ENCODE measurements at regions not wholly inside any gene's neighbourhood (a gene's known extent, or its start where the extent isn't known, plus 50 kb on each side); places are given as distances from the start of the nearest gene placed in this dataset.

DNA sequence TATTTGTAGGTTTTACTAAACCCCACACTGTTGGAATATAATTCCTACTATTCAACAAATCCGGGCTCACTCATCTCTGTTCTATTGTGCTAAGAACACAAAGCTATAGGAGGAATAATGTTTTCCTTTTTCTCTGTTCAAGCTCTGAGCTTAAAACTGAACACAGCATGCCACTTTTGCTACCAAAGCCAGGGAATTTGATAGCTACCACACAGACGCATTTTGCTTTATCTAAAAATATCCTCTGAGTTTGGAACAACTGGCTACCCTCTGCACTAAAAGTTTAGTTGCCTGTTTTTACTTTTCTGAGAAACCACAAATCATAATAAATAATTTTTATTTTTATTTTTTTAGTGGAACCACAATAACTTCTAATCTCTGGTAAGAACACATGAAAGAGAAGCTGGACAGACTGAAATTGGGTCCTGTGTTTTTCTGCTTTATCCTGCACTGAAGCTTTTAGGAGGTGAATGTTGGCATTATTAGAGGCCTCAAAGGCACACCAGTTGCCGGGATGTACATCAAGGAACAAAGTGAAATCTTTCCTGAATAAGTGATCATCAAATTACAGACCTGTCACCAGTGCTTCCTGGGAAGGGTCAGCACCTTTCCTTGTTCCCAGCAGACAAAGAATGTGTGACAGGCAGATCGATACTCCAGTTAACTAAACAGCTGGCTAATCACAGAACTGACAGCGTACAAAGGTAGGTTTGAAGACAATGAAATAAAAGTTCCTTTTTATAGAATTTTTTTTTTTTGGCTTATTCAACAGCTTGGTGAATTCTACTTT is 523.2 kb upstream of the TENM4 start:
- in situ Hi-C loops (cut with MboI) = no loop called here
- Histone ChIP-seq H3K9me3 (replicated peaks; ENCODE audit: control insufficient read depth, insufficient read depth, low read length) (no peaks in the 10 kb centered on the region), H3K27me3 (replicated peaks in 1 of 2; ENCODE audit: control insufficient read depth in 2 of 2, insufficient read depth in 2 of 2, low read length in 1 of 2) (no peaks in the 10 kb centered on the region), H3K4me1 (ENCODE audit: control insufficient read depth, insufficient read depth, low read length) (no peaks in the 10 kb centered on the region), H3K36me3 (ENCODE audit: control insufficient read depth in 2 of 2, insufficient read depth in 2 of 2, low read length in 1 of 2) (no peaks in the 10 kb centered on the region), H3K4me2 (ENCODE audit: control insufficient read depth, insufficient read depth) (no peak overlapping the region), H3K27ac (ENCODE audit: control insufficient read depth, insufficient read depth) (no peak overlapping the region), H4K20me1 (ENCODE audit: control insufficient read depth, insufficient read depth) (no peaks in the 10 kb centered on the region), H3K9ac (ENCODE audit: control insufficient read depth, insufficient read depth, low read length) (no peak overlapping the region), H2AFZ (ENCODE audit: control insufficient read depth, low read depth, low read length) (no peak overlapping the region), H3K79me2 (ENCODE audit: control insufficient read depth, insufficient read depth, low read length) (no peaks in the 10 kb centered on the region), H3K4me3 (no peak overlapping the region)
- SMC1A ChIA-PET (ENCODE audit: uncharacterized antibody, unreplicated experiment) = no interaction called here
- FAIRE-seq (no peak), ATAC-seq (no peak), DNase-seq (ENCODE audit: low read depth, low spot score) (no peak)
- no TSS peak for BruUV-seq (replicated peaks)
- intact Hi-C loops (cut with micrococcal nuclease; ENCODE audit: unreplicated experiment) = no loop called here
- WGBS (ENCODE audit: insufficient coverage, insufficient replicate concordance, low lambda C conversion rate, missing lambda C conversion rate) = 8% methylated on average over 5 of the region's 5 CpGs
- RAD21 ChIA-PET (ENCODE audit: unreplicated experiment) = no interaction called here
- CTCF ChIA-PET = no interaction called here
- TF ChIP-seq ZNF24 (IDR thresholded peaks at IDR 0.05) (no peak), FOXM1 (IDR thresholded peaks at IDR 0.05; ENCODE audit: low read depth, low read length) (no peak), LARP7 (IDR thresholded peaks at IDR 0.05) (no peak)
- TF ChIP-seq, protein P1, sequence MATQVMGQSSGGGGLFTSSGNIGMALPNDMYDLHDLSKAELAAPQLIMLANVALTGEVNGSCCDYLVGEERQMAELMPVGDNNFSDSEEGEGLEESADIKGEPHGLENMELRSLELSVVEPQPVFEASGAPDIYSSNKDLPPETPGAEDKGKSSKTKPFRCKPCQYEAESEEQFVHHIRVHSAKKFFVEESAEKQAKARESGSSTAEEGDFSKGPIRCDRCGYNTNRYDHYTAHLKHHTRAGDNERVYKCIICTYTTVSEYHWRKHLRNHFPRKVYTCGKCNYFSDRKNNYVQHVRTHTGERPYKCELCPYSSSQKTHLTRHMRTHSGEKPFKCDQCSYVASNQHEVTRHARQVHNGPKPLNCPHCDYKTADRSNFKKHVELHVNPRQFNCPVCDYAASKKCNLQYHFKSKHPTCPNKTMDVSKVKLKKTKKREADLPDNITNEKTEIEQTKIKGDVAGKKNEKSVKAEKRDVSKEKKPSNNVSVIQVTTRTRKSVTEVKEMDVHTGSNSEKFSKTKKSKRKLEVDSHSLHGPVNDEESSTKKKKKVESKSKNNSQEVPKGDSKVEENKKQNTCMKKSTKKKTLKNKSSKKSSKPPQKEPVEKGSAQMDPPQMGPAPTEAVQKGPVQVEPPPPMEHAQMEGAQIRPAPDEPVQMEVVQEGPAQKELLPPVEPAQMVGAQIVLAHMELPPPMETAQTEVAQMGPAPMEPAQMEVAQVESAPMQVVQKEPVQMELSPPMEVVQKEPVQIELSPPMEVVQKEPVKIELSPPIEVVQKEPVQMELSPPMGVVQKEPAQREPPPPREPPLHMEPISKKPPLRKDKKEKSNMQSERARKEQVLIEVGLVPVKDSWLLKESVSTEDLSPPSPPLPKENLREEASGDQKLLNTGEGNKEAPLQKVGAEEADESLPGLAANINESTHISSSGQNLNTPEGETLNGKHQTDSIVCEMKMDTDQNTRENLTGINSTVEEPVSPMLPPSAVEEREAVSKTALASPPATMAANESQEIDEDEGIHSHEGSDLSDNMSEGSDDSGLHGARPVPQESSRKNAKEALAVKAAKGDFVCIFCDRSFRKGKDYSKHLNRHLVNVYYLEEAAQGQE (IDR thresholded peaks at IDR 0.05; ENCODE audit: low read depth, low read length) = no peak
- POLR2A ChIA-PET = no interaction called here

DNA sequence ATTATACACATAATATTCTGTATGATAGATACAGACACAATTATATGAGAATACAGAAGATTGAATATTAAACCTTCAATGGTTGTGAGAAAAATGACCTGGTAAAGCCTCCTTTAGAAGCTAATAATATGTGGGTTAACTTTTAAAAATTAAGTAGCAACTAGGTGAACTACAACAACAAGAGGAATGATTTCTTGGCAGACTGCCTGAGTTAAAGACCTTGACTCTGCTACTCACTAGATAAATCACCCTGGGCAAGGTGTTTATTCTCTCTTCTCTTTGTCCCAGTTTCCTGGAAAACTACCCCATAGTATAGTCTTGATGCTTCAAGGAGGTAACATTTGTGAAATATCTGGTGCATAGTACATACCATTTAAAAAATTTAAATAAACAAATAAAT is 519.6 kb upstream of the TENM4 start:
- Histone ChIP-seq H3K4me2 (ENCODE audit: control insufficient read depth, insufficient read depth) (no peak overlapping the region), H3K36me3 (ENCODE audit: control insufficient read depth in 2 of 2, insufficient read depth in 2 of 2, low read length in 1 of 2) (no peaks in the 10 kb centered on the region), H3K27ac (ENCODE audit: control insufficient read depth, insufficient read depth) (no peak overlapping the region), H3K9ac (ENCODE audit: control insufficient read depth, insufficient read depth, low read length) (no peak overlapping the region), H3K4me3 (no peak overlapping the region), H3K4me1 (ENCODE audit: control insufficient read depth, insufficient read depth, low read length) (no peaks in the 10 kb centered on the region), H3K27me3 (replicated peaks in 1 of 2; ENCODE audit: control insufficient read depth in 2 of 2, insufficient read depth in 2 of 2, low read length in 1 of 2) (no peaks in the 10 kb centered on the region), H2AFZ (ENCODE audit: control insufficient read depth, low read depth, low read length) (no peak overlapping the region), H3K79me2 (ENCODE audit: control insufficient read depth, insufficient read depth, low read length) (no peaks in the 10 kb centered on the region), H4K20me1 (ENCODE audit: control insufficient read depth, insufficient read depth) (no peaks in the 10 kb centered on the region), H3K9me3 (replicated peaks; ENCODE audit: control insufficient read depth, insufficient read depth, low read length) (no peaks in the 10 kb centered on the region)
- no peak for TF ChIP-seq SP1 (IDR thresholded peaks at IDR 0.05; ENCODE audit: low read depth, low read length)
- no peak for TF ChIP-seq NR2F1 (conservative IDR thresholded peaks at IDR 0.05)
- TF ChIP-seq SUZ12 (IDR thresholded peaks at IDR 0.05; ENCODE audit: unreplicated experiment) = no peak
- no peak for TF ChIP-seq TCF12 (IDR thresholded peaks at IDR 0.05; ENCODE audit: low read depth, low read length)
- no peak for TF ChIP-seq HDAC2 (IDR thresholded peaks at IDR 0.05)
- TF ChIP-seq, protein P2, sequence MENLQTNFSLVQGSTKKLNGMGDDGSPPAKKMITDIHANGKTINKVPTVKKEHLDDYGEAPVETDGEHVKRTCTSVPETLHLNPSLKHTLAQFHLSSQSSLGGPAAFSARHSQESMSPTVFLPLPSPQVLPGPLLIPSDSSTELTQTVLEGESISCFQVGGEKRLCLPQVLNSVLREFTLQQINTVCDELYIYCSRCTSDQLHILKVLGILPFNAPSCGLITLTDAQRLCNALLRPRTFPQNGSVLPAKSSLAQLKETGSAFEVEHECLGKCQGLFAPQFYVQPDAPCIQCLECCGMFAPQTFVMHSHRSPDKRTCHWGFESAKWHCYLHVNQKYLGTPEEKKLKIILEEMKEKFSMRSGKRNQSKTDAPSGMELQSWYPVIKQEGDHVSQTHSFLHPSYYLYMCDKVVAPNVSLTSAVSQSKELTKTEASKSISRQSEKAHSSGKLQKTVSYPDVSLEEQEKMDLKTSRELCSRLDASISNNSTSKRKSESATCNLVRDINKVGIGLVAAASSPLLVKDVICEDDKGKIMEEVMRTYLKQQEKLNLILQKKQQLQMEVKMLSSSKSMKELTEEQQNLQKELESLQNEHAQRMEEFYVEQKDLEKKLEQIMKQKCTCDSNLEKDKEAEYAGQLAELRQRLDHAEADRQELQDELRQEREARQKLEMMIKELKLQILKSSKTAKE (IDR thresholded peaks at IDR 0.05; ENCODE audit: low read depth, poor library complexity, severe bottlenecking) = no peak
- no peak for TF ChIP-seq ESRRA (IDR thresholded peaks at IDR 0.05; ENCODE audit: low read length)
- no TSS peak for BruUV-seq (replicated peaks)
- RAD21 ChIA-PET (ENCODE audit: unreplicated experiment) = no interaction called here
- POLR2A ChIA-PET = no interaction called here
- ATAC-seq (no peak), DNase-seq (ENCODE audit: low read depth, low spot score) (no peak), FAIRE-seq (no peak)
- in situ Hi-C loops (cut with MboI) = no loop called here
- intact Hi-C loops (cut with micrococcal nuclease; ENCODE audit: unreplicated experiment) = no loop called here
- SMC1A ChIA-PET (ENCODE audit: uncharacterized antibody, unreplicated experiment) = no interaction called here
- CTCF ChIA-PET = no interaction called here
